Fibroblast of lung (primary cell): ENCODE measurements at regions not wholly inside any gene's neighbourhood (a gene's known extent, or its start where the extent isn't known, plus 50 kb on each side); places are given as distances from the start of the nearest gene placed in this dataset.
"Not testable (repeated sequence)": the region's sequence is repeated elsewhere in the genome, so short reads cannot be mapped to it uniquely, and the experiment has no call there.

Experiments used
- EZH2 ChIP-seq: IDR thresholded peaks from 2 replicates; pipeline ENCODE4 v1.5.1; 2012; ENCODE audit warnings: low read length, control low read depth, mild to moderate bottlenecking; ENCODE audit errors: missing control alignments
- TF ChIP-seq, protein P1 (sequence below), 2 donors: IDR thresholded peaks in 1 of 2; conservative IDR thresholded peaks in 1 of 2; 1 replicate in 1 of 2; 2 replicates in 1 of 2; pipeline ENCODE4 v1.5.1; 2011 to 2012; ENCODE audit warnings: low read length in 2 of 2, control low read depth in 1 of 2, inconsistent platforms in 1 of 2, low read depth in 1 of 2, mild to moderate bottlenecking in 1 of 2

DNA sequence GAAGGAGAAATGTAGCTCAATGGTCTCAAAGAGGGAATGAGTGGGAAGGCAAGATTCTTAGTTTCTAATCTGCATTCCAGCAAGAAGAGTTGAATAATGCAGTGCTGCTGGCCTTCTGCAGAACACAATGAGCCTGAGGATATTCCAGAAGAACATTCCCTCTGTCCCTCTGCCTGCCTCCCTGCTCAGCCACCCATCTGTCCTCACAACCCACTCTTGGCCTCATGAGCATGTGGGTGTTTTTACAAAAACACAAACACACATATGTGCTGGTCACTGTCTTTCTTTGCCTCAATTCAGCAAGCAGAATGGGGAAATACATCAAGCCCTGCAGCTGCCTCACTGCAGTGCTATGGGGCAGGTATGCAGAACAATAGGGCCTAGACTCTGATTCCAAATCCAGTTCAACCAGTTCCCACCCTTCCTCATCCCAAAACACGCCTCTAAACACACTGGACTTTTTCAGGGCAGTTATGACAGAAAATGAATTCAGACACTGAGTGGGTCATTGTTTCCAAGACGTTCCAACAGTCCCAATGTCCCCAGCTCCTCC is 109.8 kb upstream of the CCT8L2 start:
- TF ChIP-seq, protein P1, sequence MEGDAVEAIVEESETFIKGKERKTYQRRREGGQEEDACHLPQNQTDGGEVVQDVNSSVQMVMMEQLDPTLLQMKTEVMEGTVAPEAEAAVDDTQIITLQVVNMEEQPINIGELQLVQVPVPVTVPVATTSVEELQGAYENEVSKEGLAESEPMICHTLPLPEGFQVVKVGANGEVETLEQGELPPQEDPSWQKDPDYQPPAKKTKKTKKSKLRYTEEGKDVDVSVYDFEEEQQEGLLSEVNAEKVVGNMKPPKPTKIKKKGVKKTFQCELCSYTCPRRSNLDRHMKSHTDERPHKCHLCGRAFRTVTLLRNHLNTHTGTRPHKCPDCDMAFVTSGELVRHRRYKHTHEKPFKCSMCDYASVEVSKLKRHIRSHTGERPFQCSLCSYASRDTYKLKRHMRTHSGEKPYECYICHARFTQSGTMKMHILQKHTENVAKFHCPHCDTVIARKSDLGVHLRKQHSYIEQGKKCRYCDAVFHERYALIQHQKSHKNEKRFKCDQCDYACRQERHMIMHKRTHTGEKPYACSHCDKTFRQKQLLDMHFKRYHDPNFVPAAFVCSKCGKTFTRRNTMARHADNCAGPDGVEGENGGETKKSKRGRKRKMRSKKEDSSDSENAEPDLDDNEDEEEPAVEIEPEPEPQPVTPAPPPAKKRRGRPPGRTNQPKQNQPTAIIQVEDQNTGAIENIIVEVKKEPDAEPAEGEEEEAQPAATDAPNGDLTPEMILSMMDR (conservative IDR thresholded peaks at IDR 0.05 in 1 of 2, IDR thresholded peaks at IDR 0.05 in 1 of 2; ENCODE audit: low read depth in 1 of 2, low read length in 2 of 2) = not testable (repeated sequence)
- TF ChIP-seq EZH2 = not testable (repeated sequence)
